ENCODE measurements at regions not wholly inside any gene's neighbourhood (a gene's known extent, or its start where the extent isn't known, plus 50 kb on each side); places are given as distances from the start of the nearest gene placed in this dataset.

DNA sequence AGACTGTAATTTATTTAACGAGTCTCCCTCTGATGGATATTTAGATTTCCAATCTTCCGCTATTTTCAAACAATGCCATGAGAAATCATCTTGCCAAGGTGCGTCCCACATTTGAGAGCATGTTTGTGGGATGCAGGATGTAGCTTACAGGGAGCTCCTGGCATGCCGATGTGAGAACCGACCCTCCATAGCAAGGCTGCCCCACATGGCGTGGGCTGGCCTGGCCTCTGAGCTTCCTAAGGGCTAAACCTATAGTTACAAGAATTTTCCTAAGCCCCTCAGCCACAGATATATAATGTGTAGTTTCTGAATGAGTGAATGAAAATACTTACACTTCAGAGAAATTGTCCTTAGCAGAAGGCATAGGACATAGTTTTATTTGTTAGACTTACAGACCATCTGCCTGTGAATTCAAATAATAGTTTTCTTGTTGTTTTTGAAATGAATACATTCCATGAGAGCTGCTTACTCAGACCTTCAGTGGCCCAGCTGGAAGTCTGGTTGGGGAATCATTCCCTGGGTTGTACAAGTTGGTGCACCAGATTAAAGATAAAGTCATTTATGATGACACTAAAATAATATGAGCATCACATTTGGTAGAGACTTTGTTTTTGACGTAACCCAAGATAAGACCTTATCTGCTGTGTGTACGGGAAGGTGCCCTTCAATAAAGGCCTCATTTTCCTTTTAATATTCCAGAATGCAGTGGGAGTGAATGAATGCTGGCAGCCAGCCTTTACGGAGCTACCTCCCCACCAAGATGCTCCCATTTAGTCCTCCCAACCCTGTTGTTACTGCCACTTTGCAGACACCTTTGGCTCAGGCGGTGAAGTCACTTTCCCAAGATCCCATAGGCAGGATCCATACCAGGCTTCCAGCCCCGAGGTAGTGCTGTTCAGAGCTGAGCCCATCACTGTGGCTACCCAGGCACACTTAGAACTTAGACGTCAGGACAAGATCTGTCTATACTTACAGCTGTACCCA, 107.1 kb downstream of the GLI2 start:
- Histone ChIP-seq H3K4me1 (replicated peaks; ENCODE audit: insufficient read depth) (no peaks in the 10 kb centered on the region), H3K9me3 (ENCODE audit: insufficient read depth, low read depth) (no peaks in the 10 kb centered on the region), H3K79me2 (ENCODE audit: low read depth) (no peaks in the 10 kb centered on the region), H3K27me3 (ENCODE audit: insufficient read depth, low read depth) (0 out of 2 replicates have a peak, but pooled peaks cover 3% of the 10 kb centered on the region), H4K20me1 (ENCODE audit: insufficient read depth) (no peaks in the 10 kb centered on the region), H3K27ac (no peak overlapping the region), H3K9me2 (ENCODE audit: insufficient read depth) (no peaks in the 10 kb centered on the region), H2AFZ (no peak overlapping the region), H3K36me3 (ENCODE audit: low read depth) (no peaks in the 10 kb centered on the region), H3F3A (ENCODE audit: insufficient read depth, low read depth) (no peaks in the 10 kb centered on the region), H3K4me3 (no peak overlapping the region), H3K4me2 (no peak overlapping the region)
- intact Hi-C loops (cut with micrococcal nuclease; ENCODE audit: unreplicated experiment): no loop called here
- TF ChIP-seq CTCF (conservative IDR thresholded peaks at IDR 0.05): no peak
- TF ChIP-seq EZH2 (IDR thresholded peaks at IDR 0.05; ENCODE audit: low read depth): no peak
- ChIA-PET CTCF (no interaction called here), POLR2A (ENCODE audit: unreplicated experiment) (no interaction called here)
- no TSS peak for BruUV-seq (replicated peaks)
- DNase-seq: no peak

- Histone ChIP-seq H3K79me2 (ENCODE audit: low read depth) (no peaks in the 10 kb centered on the region), H3K4me3 (no peak overlapping the region), H4K20me1 (ENCODE audit: insufficient read depth) (no peaks in the 10 kb centered on the region), H3K9me2 (ENCODE audit: insufficient read depth) (no peaks in the 10 kb centered on the region), H3K36me3 (ENCODE audit: low read depth) (no peaks in the 10 kb centered on the region), H3K27ac (no peak overlapping the region), H2AFZ (no peak overlapping the region), H3K4me2 (no peak overlapping the region), H3K4me1 (replicated peaks; ENCODE audit: insufficient read depth) (no peaks in the 10 kb centered on the region), H3F3A (ENCODE audit: insufficient read depth, low read depth) (no peaks in the 10 kb centered on the region), H3K9me3 (ENCODE audit: insufficient read depth, low read depth) (0 out of 2 replicates have a peak, but pooled peaks cover under 1% of the 10 kb centered on the region), H3K27me3 (ENCODE audit: insufficient read depth, low read depth) (peaks cover 6% of the 10 kb centered on the region; the same call in 1 of the 2 replicates)
- ChIA-PET CTCF (no interaction called here), POLR2A (ENCODE audit: unreplicated experiment) (no interaction called here)
- intact Hi-C loops (cut with micrococcal nuclease; ENCODE audit: unreplicated experiment): no loop called here
- BruUV-seq (replicated peaks): no TSS peak
- no peak for DNase-seq
- TF ChIP-seq CTCF (conservative IDR thresholded peaks at IDR 0.05): no peak
- no peak for TF ChIP-seq EZH2 (IDR thresholded peaks at IDR 0.05; ENCODE audit: low read depth)
Observed at GRCh38 chr2:120844070-120844738, 108.5 kb downstream of the GLI2 start.

DNA sequence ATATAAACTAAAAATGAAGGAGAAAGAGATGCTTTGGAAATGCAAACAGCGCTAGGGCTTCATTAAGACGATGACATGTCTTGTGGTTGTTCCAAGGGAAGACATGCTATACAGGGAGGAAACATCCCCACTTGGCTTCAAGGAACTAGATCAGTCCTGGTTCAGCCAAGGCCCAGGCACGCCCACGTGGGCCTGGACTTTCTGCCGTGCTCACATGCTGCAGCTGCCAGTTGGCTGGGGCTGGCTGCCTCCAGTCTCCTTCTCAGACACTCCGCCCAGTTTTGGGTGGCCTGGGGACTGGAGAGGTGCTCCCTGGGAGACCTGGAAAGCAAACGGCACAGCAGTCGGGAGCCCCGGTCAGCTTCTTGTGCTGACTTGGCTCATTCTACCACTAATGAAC, 109.6 kb downstream of the GLI2 start:
- BruUV-seq (replicated peaks): no TSS peak
- Histone ChIP-seq H3K9me3 (ENCODE audit: insufficient read depth, low read depth) (0 out of 2 replicates have a peak, but pooled peaks cover 5% of the 10 kb centered on the region), H3K27me3 (ENCODE audit: insufficient read depth, low read depth) (peaks cover 14% of the 10 kb centered on the region; the same call in 1 of the 2 replicates), H3K4me1 (replicated peaks; ENCODE audit: insufficient read depth) (no peaks in the 10 kb centered on the region), H3K9me2 (ENCODE audit: insufficient read depth) (no peaks in the 10 kb centered on the region), H3K4me3 (no peak overlapping the region), H3K79me2 (ENCODE audit: low read depth) (no peaks in the 10 kb centered on the region), H3F3A (ENCODE audit: insufficient read depth, low read depth) (no peaks in the 10 kb centered on the region), H3K27ac (no peak overlapping the region), H2AFZ (no peak overlapping the region), H4K20me1 (ENCODE audit: insufficient read depth) (no peaks in the 10 kb centered on the region), H3K36me3 (ENCODE audit: low read depth) (no peaks in the 10 kb centered on the region), H3K4me2 (no peak overlapping the region)
- intact Hi-C loops (cut with micrococcal nuclease; ENCODE audit: unreplicated experiment): no loop called here
- DNase-seq: no peak
- TF ChIP-seq EZH2 (IDR thresholded peaks at IDR 0.05; ENCODE audit: low read depth): no peak
- TF ChIP-seq CTCF (conservative IDR thresholded peaks at IDR 0.05): no peak
- CTCF ChIA-PET: no interaction called here
- POLR2A ChIA-PET (ENCODE audit: unreplicated experiment): no interaction called here
